ENCODE measurements at regions not wholly inside any gene's neighbourhood (a gene's known extent, or its start where the extent isn't known, plus 50 kb on each side); places are given as distances from the start of the nearest gene placed in this dataset.

- TF ChIP-seq ZNF532 (CRISPR knock-in tag; IDR thresholded peaks at IDR 0.05; ENCODE audit: borderline replicate concordance): no peak
- no peak for TF ChIP-seq TEAD4 (CRISPR knock-in tag; IDR thresholded peaks at IDR 0.05)
Measured at GRCh38 chr6:81939766-81940165, 187.3 kb upstream of the TENT5A start (continued).

GRCh38 chr6:81938991-81939732, 186.7 kb upstream of the TENT5A start:
- DNase-seq (ENCODE audit: low spot score): no peak
- no peak; the same call in 1 of the 2 replicates for ATAC-seq
- Mint-ChIP-seq H3K4me1 (peaks cover 29% of the 10 kb centered on the region), H3K27me3 (ENCODE audit: low read depth) (no peaks in the 10 kb centered on the region), H3K9me3 (peaks cover 6% of the 10 kb centered on the region), H3K36me3 (no peaks in the 10 kb centered on the region), H3K27ac (peak overlapping the region; percentile 33; the same call in 1 of the 2 replicates), H3K4me3 (no peak overlapping the region)
- TF ChIP-seq NFYB (CRISPR knock-in tag; conservative IDR thresholded peaks at IDR 0.05; ENCODE audit: low read depth) (no peak), NFATC4 (CRISPR knock-in tag; IDR thresholded peaks at IDR 0.05) (no peak)
- POLR2A ChIA-PET: interaction anchor here (0.6 kb wide), 1 partner anchor 29 kb away, joined by 3 read pairs; no protein-coding TSS in a partner anchor
- CTCF ChIA-PET: interaction anchor here (1.5 kb wide), 1 partner anchor 186 kb away, joined by 4 read pairs; no protein-coding TSS in a partner anchor

GRCh38 chr6:81938014-81938856, 185.8 kb upstream of the TENT5A start:
- H3K9me3 Mint-ChIP-seq: peaks cover 6% of the 10 kb centered on the region
- H3K36me3 Mint-ChIP-seq: no peaks in the 10 kb centered on the region
- DNase-seq (ENCODE audit: low spot score): no peak
- H3K4me3 Mint-ChIP-seq: no peak overlapping the region
- peak; percentile 60; the same call in 1 of the 2 replicates for TF ChIP-seq GABPB1 (CRISPR knock-in tag; IDR thresholded peaks at IDR 0.05)
- TF ChIP-seq FOXJ3 (CRISPR knock-in tag; IDR thresholded peaks at IDR 0.05; ENCODE audit: borderline replicate concordance): no peak
- CTCF ChIA-PET: no interaction called here
- POLR2A ChIA-PET: no interaction called here
- H3K27ac Mint-ChIP-seq: peak overlapping the region; percentile 57; the same call in 1 of the 2 replicates
- ATAC-seq: no peak
- no peaks in the 10 kb centered on the region for H3K27me3 Mint-ChIP-seq (ENCODE audit: low read depth)
- H3K4me1 Mint-ChIP-seq: peaks cover 29% of the 10 kb centered on the region

GRCh38 chr6:81937296-81937937, 184.9 kb upstream of the TENT5A start:
- TF ChIP-seq SOX15 (CRISPR knock-in tag; IDR thresholded peaks at IDR 0.05): no peak
- no peak for TF ChIP-seq STAT6 (CRISPR knock-in tag; conservative IDR thresholded peaks at IDR 0.05; ENCODE audit: low read depth)
- TF ChIP-seq AFF4 (CRISPR knock-in tag; IDR thresholded peaks at IDR 0.05; ENCODE audit: borderline replicate concordance): no peak
- TF ChIP-seq IRF1 (CRISPR knock-in tag; IDR thresholded peaks at IDR 0.05): no peak
- TF ChIP-seq ZNF121 (CRISPR knock-in tag; IDR thresholded peaks at IDR 0.05): no peak
- TF ChIP-seq NFATC4 (CRISPR knock-in tag; IDR thresholded peaks at IDR 0.05): no peak
- Mint-ChIP-seq H3K4me1 (peaks cover 29% of the 10 kb centered on the region), H3K27me3 (ENCODE audit: low read depth) (no peaks in the 10 kb centered on the region), H3K36me3 (no peaks in the 10 kb centered on the region), H3K27ac (peak overlapping the region; percentile 57; the same call in 1 of the 2 replicates), H3K4me3 (no peak overlapping the region), H3K9me3 (peaks cover 8% of the 10 kb centered on the region)
- POLR2A ChIA-PET: no interaction called here
- CTCF ChIA-PET: no interaction called here
- no peak for ATAC-seq
- DNase-seq (ENCODE audit: low spot score): no peak

Data from WTC11 (cell line).